ENCODE measurements at regions not wholly inside any gene's neighbourhood (a gene's known extent, or its start where the extent isn't known, plus 50 kb on each side); places are given as distances from the start of the nearest gene placed in this dataset.

GRCh38 chr2:34029073-34029472, 430.0 kb upstream of the FAM98A start:
- Histone ChIP-seq H3K9me3 (ENCODE audit: control insufficient read depth, insufficient read depth, low read length) (no peaks in the 10 kb centered on the region), H3F3A (ENCODE audit: control insufficient read depth, insufficient read depth) (no peaks in the 10 kb centered on the region), H3K9me2 (replicated peaks; ENCODE audit: control insufficient read depth, low read length) (no peaks in the 10 kb centered on the region), H3K27me3 (ENCODE audit: control insufficient read depth, low read length) (no peaks in the 10 kb centered on the region), H3K4me1 (ENCODE audit: control insufficient read depth, low read length) (no peaks in the 10 kb centered on the region), H3K4me3 (ENCODE audit: low read length) (no peak overlapping the region), H3K4me2 (ENCODE audit: low read length) (no peak overlapping the region), H3K36me3 (ENCODE audit: control insufficient read depth, low read length) (no peaks in the 10 kb centered on the region), H3K27ac (ENCODE audit: low read depth, low read length) (no peak overlapping the region), H3K79me2 (ENCODE audit: control insufficient read depth, low read length) (no peaks in the 10 kb centered on the region), H4K20me1 (ENCODE audit: control insufficient read depth, insufficient read depth, low read depth, low read length) (no peaks in the 10 kb centered on the region)
- TF ChIP-seq CTCF (IDR thresholded peaks at IDR 0.05; ENCODE audit: low read depth, low read length, poor library complexity, severe bottlenecking) = no peak
- no peak for TF ChIP-seq EZH2phosphoT487 (IDR thresholded peaks at IDR 0.05; ENCODE audit: borderline replicate concordance, low read length)

- Histone ChIP-seq H4K20me1 (ENCODE audit: control insufficient read depth, insufficient read depth, low read depth, low read length) (no peaks in the 10 kb centered on the region), H3K79me2 (ENCODE audit: control insufficient read depth, low read length) (no peaks in the 10 kb centered on the region), H3K27me3 (ENCODE audit: control insufficient read depth, low read length) (no peaks in the 10 kb centered on the region), H3K9me2 (replicated peaks; ENCODE audit: control insufficient read depth, low read length) (no peaks in the 10 kb centered on the region), H3K4me1 (ENCODE audit: control insufficient read depth, low read length) (no peaks in the 10 kb centered on the region), H3K27ac (ENCODE audit: low read depth, low read length) (no peak overlapping the region), H3F3A (ENCODE audit: control insufficient read depth, insufficient read depth) (no peaks in the 10 kb centered on the region), H3K4me2 (ENCODE audit: low read length) (no peak overlapping the region), H3K36me3 (ENCODE audit: control insufficient read depth, low read length) (no peaks in the 10 kb centered on the region), H3K9me3 (ENCODE audit: control insufficient read depth, insufficient read depth, low read length) (no peaks in the 10 kb centered on the region), H3K4me3 (ENCODE audit: low read length) (no peak overlapping the region)
- TF ChIP-seq EZH2phosphoT487 (IDR thresholded peaks at IDR 0.05; ENCODE audit: borderline replicate concordance, low read length) (no peak), CTCF (IDR thresholded peaks at IDR 0.05; ENCODE audit: low read depth, low read length, poor library complexity, severe bottlenecking) (no peak)
Observed at GRCh38 chr2:34025196-34025595, 426.1 kb upstream of the FAM98A start.

GRCh38 chr2:34012715-34013302, 413.7 kb upstream of the FAM98A start:
- no peaks in the 10 kb centered on the region for H3K79me2 ChIP-seq (ENCODE audit: control insufficient read depth, low read length)
- H3K4me1 ChIP-seq (ENCODE audit: control insufficient read depth, low read length) = no peaks in the 10 kb centered on the region
- H4K20me1 ChIP-seq (ENCODE audit: control insufficient read depth, insufficient read depth, low read depth, low read length) = no peaks in the 10 kb centered on the region
- H3K4me2 ChIP-seq (ENCODE audit: low read length) = no peak overlapping the region
- H3K27me3 ChIP-seq (ENCODE audit: control insufficient read depth, low read length) = no peaks in the 10 kb centered on the region
- H3F3A ChIP-seq (ENCODE audit: control insufficient read depth, insufficient read depth) = no peaks in the 10 kb centered on the region
- no peak overlapping the region for H3K27ac ChIP-seq (ENCODE audit: low read depth, low read length)
- H3K36me3 ChIP-seq (ENCODE audit: control insufficient read depth, low read length) = no peaks in the 10 kb centered on the region
- no peaks in the 10 kb centered on the region for H3K9me2 ChIP-seq (replicated peaks; ENCODE audit: control insufficient read depth, low read length)
- no peak overlapping the region for H3K4me3 ChIP-seq (ENCODE audit: low read length)
- TF ChIP-seq CTCF (IDR thresholded peaks at IDR 0.05; ENCODE audit: low read depth, low read length, poor library complexity, severe bottlenecking) (peak; percentile 87), EZH2phosphoT487 (IDR thresholded peaks at IDR 0.05; ENCODE audit: borderline replicate concordance, low read length) (no peak)
- no peaks in the 10 kb centered on the region; the same call in 1 of the 2 replicates for H3K9me3 ChIP-seq (ENCODE audit: control insufficient read depth, insufficient read depth, low read length)
